GM21515 (cell line): ENCODE measurements at regions not wholly inside any gene's neighbourhood (a gene's known extent, or its start where the extent isn't known, plus 50 kb on each side); places are given as distances from the start of the nearest gene placed in this dataset.
"Not testable (repeated sequence)": the region's sequence is repeated elsewhere in the genome, so short reads cannot be mapped to it uniquely, and the experiment has no call there.

Source experiments
- ATAC-seq: cut with Tn5 transposase; IDR thresholded peaks from one replicate; pipeline ENCODE4 v1.9.1; 2021; ENCODE audit not compliant: unreplicated experiment

DNA sequence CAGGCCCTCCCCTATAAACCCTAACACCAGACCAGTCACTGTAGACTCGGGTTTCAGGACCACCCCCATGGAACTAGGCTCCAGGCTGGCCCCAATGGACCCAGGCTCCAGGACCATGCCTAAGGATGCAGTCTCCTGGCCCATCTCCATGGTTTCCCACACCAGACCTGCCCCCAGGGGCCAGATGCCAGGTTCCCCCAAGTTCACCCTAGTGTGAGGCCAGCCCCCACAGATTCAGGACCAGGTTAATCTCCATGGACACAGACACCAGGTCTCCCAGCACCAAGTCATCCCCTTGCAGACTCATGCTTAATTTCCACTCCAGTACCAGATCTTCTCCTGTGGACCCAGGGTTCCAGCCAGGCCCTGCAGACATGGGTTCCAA lies 103.8 kb upstream of the LANCL2 start:
- ATAC-seq: no peak

DNA sequence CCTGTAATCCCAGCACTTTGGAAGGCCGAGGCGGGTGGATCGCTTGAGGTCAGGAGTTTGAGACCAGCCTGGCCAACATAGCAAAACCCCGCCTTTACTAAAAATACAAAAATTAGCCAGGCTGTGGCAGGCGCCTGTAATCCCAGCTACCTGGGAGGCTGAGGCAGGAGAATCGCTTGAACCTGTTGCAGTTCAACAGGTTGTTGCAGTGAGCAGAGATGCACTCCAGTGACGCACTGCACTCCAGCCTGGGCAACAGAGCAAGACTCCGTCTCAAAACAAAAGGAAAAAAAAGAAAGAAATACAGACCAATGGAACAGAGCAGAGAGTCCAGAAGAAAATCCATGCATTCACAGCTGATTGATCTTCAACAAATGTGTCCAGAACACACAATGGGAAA lies 99.8 kb upstream of the LANCL2 start:
- ATAC-seq: not testable (repeated sequence)

DNA sequence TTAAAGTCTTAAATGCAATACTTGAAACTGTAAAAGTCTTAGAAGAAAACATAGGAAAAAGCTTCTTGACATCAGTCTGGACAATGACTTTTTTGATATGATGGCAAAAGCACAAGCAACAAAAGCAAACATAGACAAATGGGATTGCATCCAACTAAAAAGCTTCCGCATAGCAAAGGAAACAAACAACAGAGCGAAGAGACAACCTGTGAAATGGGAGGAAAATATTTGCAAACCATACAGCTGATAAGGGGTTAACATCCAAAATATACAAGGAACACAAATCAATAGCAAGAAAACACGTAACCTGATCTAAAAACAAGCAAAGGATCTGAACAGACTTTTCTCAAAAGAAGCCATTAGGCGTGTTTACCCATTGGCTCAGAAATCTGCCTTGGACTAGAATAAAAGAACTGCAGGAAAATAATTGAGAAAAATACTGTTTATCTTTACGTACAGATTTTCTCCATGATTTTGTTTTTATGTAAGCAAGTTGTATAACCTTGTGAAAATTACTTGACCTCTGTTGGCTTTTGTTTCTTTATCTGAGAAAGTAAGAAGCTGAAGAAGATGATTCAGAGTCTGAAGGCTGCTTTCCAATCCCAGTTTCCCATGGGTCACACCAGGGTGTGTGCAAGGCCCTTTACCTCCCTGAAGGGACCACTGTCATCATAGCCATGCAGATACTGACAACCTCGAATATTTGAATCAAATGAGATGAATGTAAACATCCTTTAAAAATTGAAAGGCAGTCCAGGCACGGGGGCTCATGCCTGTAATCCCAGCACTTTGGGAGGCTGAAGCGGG lies 99.1 kb upstream of the LANCL2 start:
- ATAC-seq: no peak

DNA sequence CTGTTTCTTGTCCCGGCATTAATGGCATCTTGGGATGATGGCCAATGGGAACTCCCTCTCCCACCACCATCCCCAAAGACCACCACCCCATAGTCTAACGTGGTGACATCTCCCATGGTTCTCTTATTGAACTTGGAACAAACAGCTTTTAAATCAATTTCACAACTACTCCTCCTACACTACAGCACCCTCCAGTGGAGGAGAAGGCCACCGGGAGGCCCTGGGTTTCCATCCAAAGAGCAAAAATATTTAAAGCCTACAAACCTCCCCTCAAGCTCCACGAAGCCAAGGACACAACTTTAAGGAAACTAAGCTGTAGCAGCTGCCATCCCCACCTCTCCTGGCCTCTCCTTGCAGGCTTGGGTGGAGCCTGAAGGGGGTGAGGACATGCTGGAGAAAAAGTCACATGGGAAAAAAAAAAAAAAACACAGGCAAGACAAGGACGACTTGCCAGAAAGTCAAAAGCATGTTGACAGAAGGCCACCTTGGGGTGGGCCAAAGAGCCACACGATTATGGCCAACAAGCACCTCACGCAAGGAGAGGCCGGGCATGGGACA lies 94.0 kb upstream of the LANCL2 start:
- no peak for ATAC-seq

DNA sequence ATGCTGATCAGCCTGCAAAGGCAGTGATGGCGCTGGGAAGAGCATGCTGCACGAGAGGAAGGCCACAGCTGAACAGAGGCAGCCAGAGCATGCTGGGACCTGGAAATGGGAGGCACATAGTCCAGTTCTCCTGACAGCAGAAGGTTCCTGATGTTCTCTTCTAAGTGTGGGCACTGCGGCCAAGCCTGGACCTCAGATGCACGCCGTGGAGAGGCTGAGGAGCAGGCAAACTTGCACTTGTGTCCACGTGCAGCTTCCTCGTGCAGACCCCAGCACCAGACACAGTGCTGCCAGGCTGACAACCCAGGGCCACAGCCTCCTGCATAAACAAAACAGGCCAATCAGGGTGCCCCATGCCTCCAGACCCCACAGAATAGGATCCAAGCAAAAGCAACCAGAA lies 93.5 kb upstream of the LANCL2 start:
- ATAC-seq: no peak

DNA sequence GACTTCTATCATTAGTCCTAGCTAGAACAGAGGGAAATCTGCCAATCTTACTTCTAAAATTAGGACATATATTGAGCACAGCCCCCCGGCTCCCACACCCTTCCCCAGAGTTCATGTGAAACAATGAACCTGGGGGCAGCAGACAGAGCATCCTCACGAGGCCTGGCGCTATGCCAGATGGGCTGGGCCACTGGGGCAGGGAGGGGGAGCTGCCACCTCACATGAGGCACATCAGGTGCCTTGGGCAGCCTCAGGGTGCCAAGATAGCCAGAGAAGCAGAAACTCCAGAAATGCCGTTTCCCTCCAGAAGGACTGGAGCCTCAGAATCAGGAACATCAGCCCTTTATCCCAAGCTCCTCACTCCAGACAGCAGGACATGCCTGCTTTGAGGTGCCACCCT lies 92.8 kb upstream of the LANCL2 start:
- ATAC-seq: no peak

DNA sequence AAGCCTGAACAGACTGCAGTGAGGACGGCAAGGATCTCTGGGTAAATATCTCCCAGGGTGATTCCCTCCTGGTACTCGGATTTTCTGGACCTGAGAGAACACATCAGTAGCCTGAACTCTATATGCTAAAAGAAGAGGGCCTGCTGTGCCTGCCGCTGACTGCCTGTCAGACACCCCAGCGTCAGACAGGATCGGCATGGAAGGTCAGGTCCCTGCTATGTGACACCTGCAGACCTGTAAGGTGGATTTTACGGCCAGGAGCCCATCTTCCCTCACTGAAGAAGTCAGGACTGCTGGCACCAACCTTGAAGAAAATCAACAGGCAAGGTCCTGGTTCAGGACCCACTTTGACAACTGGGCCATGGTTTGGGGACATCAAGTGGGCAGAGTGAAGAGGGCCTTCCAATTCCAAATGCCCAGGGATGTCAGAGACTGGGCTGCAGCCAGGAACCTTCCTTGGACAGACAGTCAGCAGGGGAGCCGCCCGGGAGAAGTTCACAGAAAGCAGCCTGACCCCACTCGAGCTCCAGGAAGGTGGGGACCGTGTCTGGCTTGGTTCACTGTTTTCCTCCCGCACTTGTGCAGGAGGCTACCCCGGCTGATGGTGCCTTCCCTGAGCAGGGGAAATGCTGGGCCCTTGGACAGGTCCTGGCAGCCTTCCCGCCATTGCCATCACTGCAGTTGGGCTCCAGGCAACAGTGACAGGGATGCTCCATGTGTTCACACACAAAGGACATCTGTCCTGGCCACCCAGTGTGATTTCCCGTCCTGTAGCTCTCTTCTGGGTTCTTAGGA lies 91.8 kb upstream of the LANCL2 start:
- no peak for ATAC-seq

DNA sequence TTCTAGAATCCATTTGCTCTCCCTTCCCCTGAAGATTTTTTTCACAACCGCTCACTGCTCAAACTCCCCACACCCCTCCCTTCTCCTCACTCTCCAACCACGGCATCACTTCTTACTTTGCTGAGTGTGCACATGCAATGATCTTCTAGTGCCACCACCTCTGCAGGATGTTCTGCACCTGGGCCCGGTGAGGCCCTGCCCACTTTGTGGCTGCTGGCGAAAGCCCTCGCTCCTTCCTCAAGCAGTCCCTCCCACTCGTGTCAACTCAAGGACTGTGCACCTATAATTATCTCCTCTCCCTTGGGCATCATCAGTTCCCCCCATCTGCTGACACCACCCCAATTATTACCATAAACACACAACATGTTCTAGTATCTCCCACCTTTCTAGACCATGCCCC lies 91.0 kb upstream of the LANCL2 start:
- no peak for ATAC-seq

DNA sequence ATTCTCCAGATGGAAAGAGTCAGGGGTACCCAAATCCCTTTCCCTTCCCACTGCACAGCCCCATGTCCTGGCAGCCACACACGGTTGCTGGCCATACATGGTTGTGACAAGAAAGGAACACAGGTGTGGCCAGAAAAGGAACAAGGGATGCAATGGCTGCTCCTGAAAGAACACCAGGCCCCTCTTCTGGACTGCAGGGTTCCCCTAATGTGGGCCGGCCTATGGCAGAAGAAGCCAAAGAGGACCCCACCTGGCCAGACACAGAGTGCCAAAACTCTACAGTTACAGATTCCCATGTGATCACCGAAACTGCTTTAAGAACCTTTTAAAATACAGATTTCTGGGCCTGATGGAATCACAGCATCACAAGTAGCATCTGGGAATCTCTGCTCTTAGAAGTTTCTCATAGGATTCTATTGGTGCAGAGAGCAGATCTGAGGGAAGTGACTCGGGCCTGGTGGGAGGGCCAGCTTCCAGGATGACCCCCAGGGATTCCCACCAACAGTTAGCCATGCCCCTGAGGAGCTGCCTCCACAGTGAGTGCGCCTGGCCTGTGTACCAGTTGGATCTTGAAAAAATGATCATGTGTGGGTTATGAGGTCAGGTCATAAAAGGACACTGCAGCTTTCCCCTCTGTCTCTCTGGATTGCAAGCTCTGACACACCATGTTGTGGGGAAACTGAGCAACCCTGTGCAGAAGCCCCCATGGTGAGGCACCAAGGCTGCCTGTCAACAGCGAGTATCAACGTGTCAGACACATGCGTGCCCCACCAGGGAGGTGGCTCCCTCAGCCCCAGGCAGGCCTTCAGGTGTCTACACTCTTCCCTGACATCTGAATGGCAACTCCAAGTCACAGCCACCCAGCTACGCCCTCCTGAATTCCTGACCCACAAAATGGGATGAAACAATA lies 89.6 kb upstream of the LANCL2 start:
- no peak for ATAC-seq

DNA sequence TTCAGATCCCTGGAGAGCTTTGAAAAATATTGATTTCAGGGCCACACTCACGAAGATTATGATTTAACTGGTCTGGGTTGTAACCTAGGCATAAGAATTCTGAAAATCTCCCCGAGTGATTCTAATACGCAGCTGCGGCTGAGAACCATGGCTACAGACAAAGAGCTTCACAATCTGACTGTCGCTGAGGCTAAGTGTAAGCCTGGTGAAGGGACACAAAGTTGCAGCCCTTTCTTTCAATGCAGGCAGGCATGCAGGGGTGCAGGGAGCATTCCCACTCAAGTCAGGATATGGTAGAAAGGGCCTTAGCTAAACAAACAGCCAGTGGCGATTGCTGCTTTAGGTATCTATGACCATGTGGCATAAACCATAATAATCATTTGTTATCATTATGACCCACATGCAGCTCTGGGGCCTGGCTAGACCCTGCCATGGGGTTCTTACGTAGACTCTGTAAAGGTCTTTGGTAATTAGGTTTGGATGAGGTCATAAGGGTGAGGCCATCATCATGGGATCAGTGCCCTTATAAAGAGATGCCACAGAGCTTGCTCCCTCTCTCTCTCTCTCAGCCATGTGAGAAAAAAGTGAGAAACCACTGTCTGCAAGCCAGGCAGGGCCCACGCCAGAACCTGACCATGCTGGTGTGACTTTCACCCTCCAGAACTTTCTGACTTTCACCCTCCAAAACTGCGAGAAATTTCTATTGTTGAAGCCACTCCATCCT lies 88.4 kb upstream of the LANCL2 start:
- no peak for ATAC-seq

DNA sequence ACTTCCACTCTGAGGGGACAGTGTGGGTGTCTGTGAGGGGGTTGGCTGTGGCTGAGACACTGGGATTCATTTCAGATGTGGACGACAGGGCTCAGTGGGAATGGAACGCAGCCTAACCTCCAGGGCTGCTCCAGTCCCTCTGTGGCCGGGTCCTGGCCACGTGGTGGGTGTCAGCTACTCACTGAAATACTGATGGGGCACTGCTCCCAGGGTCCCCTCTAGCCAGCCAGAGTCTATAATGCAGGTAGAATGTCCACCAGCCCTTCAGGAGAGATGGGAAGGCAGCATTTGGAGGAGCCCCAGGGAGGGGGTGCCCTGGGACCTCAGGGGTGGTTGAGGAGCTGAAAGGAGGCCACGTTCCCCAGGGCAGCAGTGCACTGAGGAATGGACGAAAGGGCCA lies 87.2 kb upstream of the LANCL2 start:
- ATAC-seq: no peak

DNA sequence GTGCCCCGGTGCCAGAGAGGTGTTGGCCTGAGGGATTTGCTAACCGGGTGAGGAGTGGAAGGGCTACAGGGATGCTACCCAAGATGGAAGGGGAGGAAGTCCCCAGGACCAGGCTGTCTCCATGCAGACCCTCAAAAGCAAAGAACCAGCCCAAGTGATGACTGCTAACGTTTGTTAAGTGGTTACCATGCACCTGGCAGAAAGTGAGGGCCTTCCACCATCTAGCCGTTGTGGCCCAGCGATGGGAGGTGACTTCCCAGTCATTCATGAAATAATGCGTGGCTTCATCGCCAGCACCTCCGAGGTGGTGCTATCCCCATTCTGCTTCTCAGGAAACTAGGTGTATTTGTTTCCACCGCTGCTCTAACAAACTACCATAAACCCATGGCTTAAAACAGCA lies 86.8 kb upstream of the LANCL2 start:
- no peak for ATAC-seq

DNA sequence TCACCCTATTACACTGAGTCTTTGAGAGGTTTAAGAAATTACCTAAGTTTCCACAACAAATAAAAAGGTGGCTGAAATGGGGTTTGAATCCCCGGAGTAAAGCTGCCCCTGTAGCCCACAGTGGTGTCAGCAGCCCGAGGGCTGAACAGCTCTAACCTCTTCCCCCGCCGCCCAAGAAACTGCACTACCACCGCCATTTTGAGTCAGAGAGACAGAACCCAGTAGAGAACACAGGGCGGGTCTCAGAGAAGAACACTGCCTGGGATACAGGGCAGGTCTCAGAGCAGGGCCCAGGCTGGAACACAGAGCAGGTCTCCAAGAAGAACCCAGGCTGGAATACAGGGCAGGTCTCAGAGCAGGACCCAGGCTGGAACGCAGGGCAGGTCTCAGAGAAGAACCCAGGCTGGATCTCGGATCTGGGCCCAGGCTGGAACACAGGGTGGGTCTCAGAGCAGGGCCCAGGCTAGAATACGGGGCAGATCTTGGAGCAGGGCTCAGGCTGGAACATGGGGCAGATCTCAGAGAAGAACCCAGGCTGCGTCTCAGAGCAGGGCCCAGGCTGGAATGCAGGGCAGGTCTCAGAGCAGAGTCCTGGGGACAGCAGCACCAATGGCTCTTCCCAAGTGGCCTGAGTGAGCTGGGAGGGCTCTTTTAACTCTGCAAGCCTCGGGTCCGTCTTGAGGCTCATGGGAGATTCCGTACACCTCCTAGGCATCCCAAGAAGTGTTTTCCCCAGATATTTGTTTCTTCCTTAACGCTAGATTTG lies 85.9 kb upstream of the LANCL2 start:
- ATAC-seq: no peak

DNA sequence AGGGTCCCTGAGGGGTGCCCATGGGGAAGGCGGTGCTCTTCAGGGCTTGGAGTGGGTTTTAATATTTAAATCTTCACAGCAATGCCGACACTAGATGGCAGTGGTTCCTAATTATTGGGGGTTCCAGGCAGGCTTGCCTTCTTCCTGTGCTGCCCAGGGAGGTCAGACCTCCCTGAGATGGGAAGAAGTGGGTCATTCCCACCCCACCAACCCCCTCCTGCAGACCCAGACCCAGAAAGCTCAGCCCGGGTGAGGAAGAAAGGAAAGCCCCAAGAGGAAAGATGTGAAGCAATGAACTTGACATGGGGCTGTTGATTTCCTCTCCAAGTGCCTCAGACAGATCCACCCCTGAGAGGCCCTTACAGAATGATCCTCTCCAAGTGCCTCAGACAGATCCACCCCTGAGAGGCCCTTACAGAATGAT lies 85.1 kb upstream of the LANCL2 start:
- ATAC-seq: peak; percentile 86

DNA sequence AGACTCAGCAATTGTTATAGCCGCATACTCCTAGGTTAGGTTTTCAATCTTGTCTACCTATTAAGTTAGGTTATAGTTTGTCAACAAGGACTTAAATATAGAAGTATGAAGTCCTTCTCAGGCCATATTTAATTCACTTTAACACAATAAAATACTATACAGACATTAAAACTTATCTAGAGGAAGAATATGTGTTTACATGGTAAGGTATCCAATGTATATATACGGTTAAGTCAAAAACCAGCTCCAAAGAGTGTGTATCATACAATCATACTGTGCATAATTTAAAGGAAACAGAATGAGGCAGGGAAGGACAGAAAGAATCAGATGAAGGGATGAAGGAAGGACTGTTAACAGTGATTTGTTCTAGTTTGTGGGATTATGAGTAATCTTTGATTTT lies 79.5 kb upstream of the LANCL2 start:
- ATAC-seq: no peak

DNA sequence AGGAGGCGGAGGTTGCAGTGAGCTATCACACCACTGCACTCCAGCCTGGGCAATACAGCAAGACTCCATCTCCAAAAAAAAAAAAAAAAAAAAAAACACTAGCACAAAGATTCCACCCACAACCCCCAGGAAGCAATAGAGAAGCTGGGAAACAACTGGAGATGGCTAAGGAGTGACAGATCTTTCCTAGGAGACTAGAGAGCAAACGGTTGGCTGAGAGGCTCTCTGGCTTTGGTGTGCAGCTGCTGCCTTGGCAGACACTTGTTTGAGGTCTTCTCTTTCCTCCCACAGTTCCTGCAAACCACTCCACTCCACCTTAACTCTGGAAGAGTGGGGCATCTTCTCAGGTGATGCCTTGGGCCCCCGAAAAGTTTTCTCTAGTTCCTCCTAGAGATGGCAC lies 78.5 kb upstream of the LANCL2 start:
- no peak for ATAC-seq

DNA sequence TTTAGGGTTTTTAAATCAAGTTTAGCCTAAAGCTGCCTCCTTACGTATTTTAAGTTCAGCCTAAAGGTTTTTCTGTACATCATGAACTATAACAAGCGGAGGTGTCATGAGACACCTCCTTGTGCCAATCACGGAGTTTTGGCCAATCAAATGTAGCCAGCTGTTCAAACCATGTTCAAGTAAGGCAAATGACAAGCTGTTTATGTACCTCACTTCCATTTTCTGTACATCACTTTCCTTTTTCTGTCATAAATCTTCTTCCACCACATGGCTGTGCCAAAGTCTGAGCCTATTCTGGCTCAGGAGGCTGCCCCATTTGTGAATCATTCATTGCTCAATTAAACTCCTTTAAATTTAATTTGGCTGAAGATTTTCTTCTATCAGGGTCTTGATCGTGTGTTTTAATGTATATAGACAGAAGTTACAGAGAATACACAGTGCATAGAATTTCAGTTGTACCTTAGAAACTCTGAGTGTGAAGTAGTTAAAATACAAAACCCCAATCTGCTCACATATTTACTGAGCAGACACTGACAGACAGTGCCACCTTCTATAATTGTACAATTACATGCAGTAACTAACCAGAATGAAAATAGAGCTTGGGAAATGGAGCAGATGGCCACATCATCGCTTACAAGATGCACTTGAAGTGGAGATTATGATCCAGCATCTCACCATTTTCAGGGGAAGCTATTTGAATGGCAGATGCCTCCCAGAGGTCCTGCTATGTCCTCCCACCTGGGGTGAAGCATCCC lies 76.9 kb upstream of the LANCL2 start:
- no peak for ATAC-seq

DNA sequence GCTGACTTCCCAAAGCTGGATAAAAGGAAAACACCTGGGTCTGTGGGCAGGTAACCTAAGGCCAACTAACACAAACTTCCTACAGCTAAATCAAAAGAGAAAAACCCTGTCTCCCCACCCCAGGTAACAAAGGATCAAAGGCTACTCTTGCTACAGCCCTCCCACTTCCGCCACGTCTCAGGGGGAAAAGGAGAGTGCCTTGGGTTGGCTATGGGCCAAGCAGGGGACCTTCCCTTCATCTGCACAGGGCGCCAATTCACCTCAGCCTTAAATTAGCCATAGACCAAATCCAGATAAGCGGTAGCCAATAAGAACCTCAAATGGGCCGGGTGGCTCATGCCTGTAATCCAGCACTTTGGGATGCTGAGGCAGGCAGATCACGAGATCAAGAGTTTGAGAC lies 69.1 kb upstream of the LANCL2 start:
- no peak for ATAC-seq
